H1 (cell line): ENCODE measurements at regions not wholly inside any gene's neighbourhood (a gene's known extent, or its start where the extent isn't known, plus 50 kb on each side); places are given as distances from the start of the nearest gene placed in this dataset.

Experiments used
- CTCF ChIA-PET: fragments of 300-600 bp; sonication (Branson Sonifier 250); formaldehyde crosslinking; loops from one replicate; lab custom pipeline; 2021; ENCODE audit not compliant: partially characterized antibody; lab: Charles Lee
- POLR2A ChIA-PET: fragments of 300-600 bp; sonication (Branson Sonifier 250); formaldehyde crosslinking; loops from one replicate; lab custom pipeline; 2021; ENCODE audit warnings: inconsistent platforms; ENCODE audit not compliant: partially characterized antibody; lab: Charles Lee
- DNase-seq, 2 experiments: peaks; one replicate each; pipeline versions ENCODE4 v3.0.0 to v3.0.0-alpha.2; 2010 to 2022; ENCODE audit warnings: low spot score in 2 of 2, low read depth in 1 of 2, mixed read lengths in 1 of 2
- FAIRE-seq: peaks from 2 replicates; lab custom pipeline; 2011; peaks lifted over from hg19 to GRCh38; lab: Jason Lieb, UNC
- H2AFZ ChIP-seq: 2 replicates; pipeline ENCODE4 v1.8.1; 2012; ENCODE audit warnings: low read length, inconsistent platforms
- H2AK5ac ChIP-seq: 2 replicates; pipeline ENCODE4 v1.6.1; 2013; ENCODE audit warnings: low read depth, low read length
- H2BK120ac ChIP-seq: replicated peaks from 2 replicates; pipeline ENCODE3; 2013; ENCODE audit warnings: low read depth, low read length, inconsistent platforms
- H2BK12ac ChIP-seq: 2 replicates; pipeline ENCODE4 v1.6.1; 2013; ENCODE audit warnings: low read depth, low read length
- H2BK15ac ChIP-seq: 2 replicates; pipeline ENCODE4 v1.6.1; 2013; ENCODE audit warnings: low read length
- H2BK20ac ChIP-seq: 2 replicates; pipeline ENCODE4 v1.6.1; 2013; ENCODE audit warnings: low read length
- H2BK5ac ChIP-seq: 2 replicates; pipeline ENCODE4 v1.6.1; 2013; ENCODE audit warnings: low read depth, low read length
- H3K14ac ChIP-seq: 2 replicates; pipeline ENCODE4 v1.6.1; 2013; ENCODE audit warnings: inconsistent platforms; ENCODE audit not compliant: insufficient read length
- H3K18ac ChIP-seq: 2 replicates; pipeline ENCODE4 v1.6.1; 2013; ENCODE audit warnings: low read length; ENCODE audit errors: extremely low read depth
- H3K23ac ChIP-seq: 2 replicates; pipeline ENCODE4 v1.6.1; 2013; ENCODE audit warnings: inconsistent platforms; ENCODE audit not compliant: insufficient read length
- H3K23me2 ChIP-seq: 2 replicates; pipeline ENCODE4 v1.6.1; 2013; ENCODE audit warnings: low read depth, low read length
- H3K27ac ChIP-seq: 2 replicates; pipeline ENCODE4 v1.6.1; 2011; ENCODE audit warnings: low read depth, low read length, inconsistent platforms
- H3K27me3 ChIP-seq, 4 experiments: replicated peaks in 1 of 4; 1 replicate in 1 of 4; 2 replicates in 3 of 4; pipeline versions ENCODE4 v1.6.1 to v1.8.1; 2011 to 2013; ENCODE audit warnings: low read length in 3 of 4, mild to moderate bottlenecking in 3 of 4, inconsistent platforms in 2 of 4, mixed read lengths in 2 of 4, moderate library complexity in 1 of 4; ENCODE audit not compliant: control insufficient read depth in 3 of 4, insufficient read depth in 3 of 4; ENCODE audit errors: extremely low read depth in 1 of 4
- H3K36me3 ChIP-seq, 4 experiments: 2 replicates each; pipeline versions ENCODE4 v1.6.1 to v1.8.1; 2011 to 2013; ENCODE audit warnings: mild to moderate bottlenecking in 4 of 4, low read length in 3 of 4, moderate library complexity in 2 of 4, control low read depth in 1 of 4, inconsistent platforms in 1 of 4; ENCODE audit not compliant: insufficient read depth in 4 of 4, control insufficient read depth in 2 of 4
- H3K4ac ChIP-seq: replicated peaks from 2 replicates; pipeline ENCODE3; 2013; ENCODE audit warnings: low read length, low read depth, mixed read lengths, inconsistent platforms; ENCODE audit not compliant: insufficient read length
- H3K4me1 ChIP-seq, 4 experiments: replicated peaks in 1 of 4; 1 replicate in 1 of 4; 2 replicates in 3 of 4; pipeline versions ENCODE4 v1.6.1 to v1.8.1; 2011 to 2013; ENCODE audit warnings: low read length in 3 of 4, inconsistent platforms in 2 of 4, mixed read lengths in 1 of 4; ENCODE audit not compliant: insufficient read depth in 4 of 4, control insufficient read depth in 3 of 4
- H3K4me2 ChIP-seq, 2 experiments: 2 replicates each; pipeline versions ENCODE4 v1.6.1 to v1.8.1; 2011 to 2013; ENCODE audit warnings: low read depth in 2 of 2, low read length in 2 of 2, control low read depth in 1 of 2, inconsistent platforms in 1 of 2, mild to moderate bottlenecking in 1 of 2; ENCODE audit not compliant: insufficient read depth in 1 of 2
- H3K4me3 ChIP-seq, 4 experiments: fragments of 200-600, 300-600 bp in 1 of 4; sonication (generic), shearing (Covaris generic), sonication (Bioruptor Twin) in 1 of 4; 2 replicates each; pipeline versions ENCODE4 v1.5.1 to v1.8.1; 2011 to 2016; ENCODE audit warnings: low read length in 4 of 4, low read depth in 3 of 4, control low read depth in 2 of 4, inconsistent platforms in 2 of 4, mild to moderate bottlenecking in 2 of 4, mixed read lengths in 1 of 4, moderate library complexity in 1 of 4; ENCODE audit not compliant: insufficient read depth in 2 of 4; ENCODE audit errors: extremely low read depth in 1 of 4
- H3K56ac ChIP-seq: replicated peaks from 2 replicates; pipeline ENCODE3; 2013; ENCODE audit warnings: low read depth, mild to moderate bottlenecking, mixed read lengths, low read length, inconsistent platforms; ENCODE audit not compliant: insufficient read length
- H3K79me1 ChIP-seq: 2 replicates; pipeline ENCODE4 v1.6.1; 2013; ENCODE audit warnings: low read depth, low read length, control low read depth
- H3K79me2 ChIP-seq, 2 experiments: 2 replicates each; pipeline versions ENCODE4 v1.6.1 to v1.8.1; 2012 to 2013; ENCODE audit warnings: low read length in 2 of 2, mild to moderate bottlenecking in 2 of 2, inconsistent platforms in 1 of 2; ENCODE audit not compliant: insufficient read depth in 2 of 2, control insufficient read depth in 1 of 2
- H3K9ac ChIP-seq, 4 experiments: replicated peaks in 1 of 4; 1 replicate in 1 of 4; 2 replicates in 3 of 4; pipeline versions ENCODE4 v1.6.1 to v1.8.1; 2011 to 2013; ENCODE audit warnings: low read depth in 3 of 4, low read length in 3 of 4, control low read depth in 2 of 4, mild to moderate bottlenecking in 2 of 4, moderate library complexity in 2 of 4, inconsistent platforms in 1 of 4; ENCODE audit errors: extremely low read depth in 1 of 4
- H3K9me3 ChIP-seq, 2 experiments: 2 replicates each; pipeline versions ENCODE4 v1.6.1 to v1.8.1; 2012 to 2013; ENCODE audit warnings: mild to moderate bottlenecking in 2 of 2, moderate library complexity in 2 of 2, control low read depth in 1 of 2, inconsistent platforms in 1 of 2, low read depth in 1 of 2, low read length in 1 of 2, mixed read lengths in 1 of 2; ENCODE audit not compliant: insufficient read depth in 2 of 2
- H4K20me1 ChIP-seq, 2 experiments: replicated peaks in 1 of 2; 2 replicates each; pipeline versions ENCODE3 to v1.8.1; 2011 to 2013; ENCODE audit warnings: inconsistent platforms in 2 of 2, low read length in 2 of 2, mild to moderate bottlenecking in 1 of 2; ENCODE audit not compliant: insufficient read depth in 2 of 2, control insufficient read depth in 1 of 2
- H4K5ac ChIP-seq: 2 replicates; pipeline ENCODE4 v1.6.1; 2013; ENCODE audit warnings: low read length, low read depth, mixed read lengths, inconsistent platforms; ENCODE audit not compliant: insufficient read length
- H4K8ac ChIP-seq: 2 replicates; pipeline ENCODE4 v1.8.0; 2013; ENCODE audit warnings: mild to moderate bottlenecking, moderate library complexity, low read length, inconsistent platforms; ENCODE audit not compliant: insufficient read depth; ENCODE audit errors: extremely low read depth
- H4K91ac ChIP-seq: replicated peaks from 2 replicates; pipeline ENCODE3; 2013; ENCODE audit warnings: low read length, mixed read lengths, inconsistent platforms; ENCODE audit not compliant: insufficient read length
- ATF3 ChIP-seq: IDR thresholded peaks from 2 replicates; pipeline ENCODE4 v1.6.1; 2011; ENCODE audit warnings: low read depth, mild to moderate bottlenecking, low read length; ENCODE audit not compliant: insufficient read depth
- POLR2AphosphoS5 ChIP-seq: IDR thresholded peaks from 2 replicates; pipeline ENCODE4 v1.6.1; 2011; ENCODE audit warnings: low read depth, low read length
- RAD21 ChIP-seq, 2 experiments: IDR thresholded peaks in 1 of 2; conservative IDR thresholded peaks in 1 of 2; 2 replicates each; pipeline ENCODE4 v1.6.1; 2011; ENCODE audit warnings: low read depth in 2 of 2, low read length in 2 of 2, improper control_type of control experiment in 1 of 2, inconsistent platforms in 1 of 2, mild to moderate bottlenecking in 1 of 2, moderate library complexity in 1 of 2
- YY1 ChIP-seq: IDR thresholded peaks from 2 replicates; pipeline ENCODE4 v1.6.1; 2011; ENCODE audit warnings: low read depth, mild to moderate bottlenecking, low read length
- WGBS, 2 experiments: shearing (Covaris generic) in 1 of 2; methylation state at CpG; one replicate each; pipeline versions ENCODE4 v1.1.6 to v1.1.7; 2013 to 2015; ENCODE audit warnings: low lambda C conversion rate in 2 of 2, mixed read lengths in 2 of 2, inconsistent platforms in 1 of 2, low coverage in 1 of 2, missing lambda C conversion rate in 1 of 2; ENCODE audit not compliant: insufficient replicate concordance in 2 of 2, insufficient coverage in 1 of 2, insufficient read length in 1 of 2; ENCODE audit errors: extremely low coverage in 1 of 2, missing lambda C conversion rate in 1 of 2; 5-methylcytosine and 5-hydroxymethylcytosine counted together

GRCh38 chr16:64621616-64622015 is 500.2 kb downstream of the CDH11 start:
- 91% methylated on average over 1 of the region's 1 CpG; no CpG with 5 or more reads in 1 of the 2 experiments for WGBS, 2 experiments
- FAIRE-seq (no peak), DNase-seq (no peak)
- no peak overlapping the region for H3K4ac ChIP-seq
- no peaks in the 10 kb centered on the region for H3K36me3 ChIP-seq
- no peak overlapping the region for H2AFZ ChIP-seq
- no peak overlapping the region for H2BK20ac ChIP-seq
- no peaks in the 10 kb centered on the region for H3K79me1 ChIP-seq
- H4K5ac ChIP-seq: no peak overlapping the region
- no peak overlapping the region for H3K4me3 ChIP-seq
- H3K18ac ChIP-seq: no peak overlapping the region
- ChIA-PET POLR2A (no interaction called here), CTCF (no interaction called here)
- H4K20me1 ChIP-seq: no peaks in the 10 kb centered on the region
- H2BK15ac ChIP-seq: no peak overlapping the region
- no peak overlapping the region for H3K56ac ChIP-seq
- no peaks in the 10 kb centered on the region for H3K9me3 ChIP-seq
- no peak overlapping the region for H3K14ac ChIP-seq
- no peak overlapping the region for H4K91ac ChIP-seq
- H2AK5ac ChIP-seq: no peak overlapping the region
- H3K23ac ChIP-seq: no peak overlapping the region
- no peak overlapping the region for H3K9ac ChIP-seq
- H2BK5ac ChIP-seq: no peak overlapping the region
- H3K27me3 ChIP-seq: no peaks in the 10 kb centered on the region
- H2BK12ac ChIP-seq: no peak overlapping the region
- TF ChIP-seq YY1 (no peak), RAD21 (IDR thresholded peaks at IDR 0.05 in 1 of 2, conservative IDR thresholded peaks at IDR 0.05 in 1 of 2; ENCODE audit: low read depth in 2 of 2, low read length in 2 of 2) (no peak), POLR2AphosphoS5 (no peak), ATF3 (no peak)
- H3K79me2 ChIP-seq: no peaks in the 10 kb centered on the region
- H3K23me2 ChIP-seq: no peaks in the 10 kb centered on the region
- H3K4me1 ChIP-seq: no peaks in the 10 kb centered on the region
- H2BK120ac ChIP-seq: no peak overlapping the region
- H4K8ac ChIP-seq: no peak overlapping the region
- no peak overlapping the region for H3K4me2 ChIP-seq
- H3K27ac ChIP-seq: no peak overlapping the region
